DND-41 (cell line): ENCODE measurements at regions not wholly inside any gene's neighbourhood (a gene's known extent, or its start where the extent isn't known, plus 50 kb on each side); places are given as distances from the start of the nearest gene placed in this dataset.

Source experiments
- CTCF ChIP-seq: IDR thresholded peaks from 2 replicates; pipeline ENCODE4 v1.5.1; 2012; ENCODE audit warnings: borderline replicate concordance, low read length, moderate library complexity, mild to moderate bottlenecking; ENCODE audit not compliant: poor library complexity, severe bottlenecking; ENCODE audit errors: extremely low read depth
- EZH2 ChIP-seq: IDR thresholded peaks from 3 replicates; pipeline ENCODE4 v1.6.1; 2012; ENCODE audit warnings: borderline replicate concordance, low read depth, mild to moderate bottlenecking, moderate library complexity, low read length, inconsistent platforms; ENCODE audit not compliant: severe bottlenecking

DNA sequence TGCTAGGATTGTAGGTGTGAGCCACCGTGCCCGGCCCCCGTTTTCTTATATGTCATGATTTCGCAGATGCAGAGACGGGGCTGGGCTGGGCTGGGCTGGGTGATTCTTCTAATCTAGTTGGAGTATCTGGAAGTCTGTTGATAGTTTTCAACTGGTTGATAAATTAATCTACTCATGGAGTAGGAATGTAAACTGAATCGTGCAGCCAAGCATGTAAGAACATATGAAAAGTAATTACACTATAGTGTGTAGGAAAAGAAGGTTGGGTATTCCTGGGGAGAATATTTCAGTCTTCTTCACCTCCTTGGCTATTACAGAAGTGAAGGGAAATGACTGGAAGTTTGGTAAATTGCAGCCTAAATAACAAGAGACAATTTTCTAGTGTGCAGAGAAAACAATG lies 82.6 kb upstream of the MAGI1 start:
- no peak for TF ChIP-seq CTCF
- no peak for TF ChIP-seq EZH2
